HG02973 (cell line): ENCODE measurements at regions not wholly inside any gene's neighbourhood (a gene's known extent, or its start where the extent isn't known, plus 50 kb on each side); places are given as distances from the start of the nearest gene placed in this dataset.

Experiments used
- ATAC-seq: cut with Tn5 transposase; IDR thresholded peaks from one replicate; pipeline ENCODE4 v1.9.1; 2021; ENCODE audit warnings: moderate library complexity; ENCODE audit not compliant: unreplicated experiment

- no peak for ATAC-seq
Measured at GRCh38 chr6:144797881-144798589, 512.9 kb downstream of the UTRN start.

- ATAC-seq = no peak
Measured at GRCh38 chr6:144804246-144804790, 519.2 kb downstream of the UTRN start.

- no peak for ATAC-seq
Measured at GRCh38 chr6:144805049-144805448, 519.9 kb downstream of the UTRN start.

GRCh38 chr6:144806222-144806621 lies 521.1 kb downstream of the UTRN start:
- no peak for ATAC-seq

- no peak for ATAC-seq
Measured at GRCh38 chr6:144809120-144809519, 524.0 kb downstream of the UTRN start.

GRCh38 chr6:144809969-144810368 lies 524.8 kb downstream of the UTRN start:
- no peak for ATAC-seq

- no peak for ATAC-seq
Measured at GRCh38 chr6:144811140-144811539, 526.0 kb downstream of the UTRN start.

GRCh38 chr6:144816936-144817335 lies 531.8 kb downstream of the UTRN start:
- ATAC-seq = no peak

GRCh38 chr6:144820270-144820669 lies 535.1 kb downstream of the UTRN start:
- no peak for ATAC-seq

GRCh38 chr6:144823131-144823530 lies 538.0 kb downstream of the UTRN start:
- ATAC-seq = no peak

GRCh38 chr6:144824018-144824417 lies 538.9 kb downstream of the UTRN start:
- no peak for ATAC-seq

- no peak for ATAC-seq
Measured at GRCh38 chr6:144834426-144835038, 549.4 kb downstream of the UTRN start.

- ATAC-seq = no peak
Measured at GRCh38 chr6:144835322-144835973, 550.3 kb downstream of the UTRN start.

- ATAC-seq = no peak
Measured at GRCh38 chr6:144840619-144841018, 555.5 kb downstream of the UTRN start.

- ATAC-seq = no peak
Measured at GRCh38 chr6:144843701-144844100, 558.6 kb downstream of the UTRN start.

- no peak for ATAC-seq
Measured at GRCh38 chr6:144844596-144844995, 559.5 kb downstream of the UTRN start.

GRCh38 chr6:144845186-144845585 lies 560.1 kb downstream of the UTRN start:
- no peak for ATAC-seq

GRCh38 chr6:144847916-144848315 lies 562.8 kb downstream of the UTRN start:
- ATAC-seq = no peak

GRCh38 chr6:144849920-144850319 lies 564.8 kb downstream of the UTRN start:
- ATAC-seq = no peak

- no peak for ATAC-seq
Measured at GRCh38 chr6:144853603-144854002, 568.5 kb downstream of the UTRN start.

- no peak for ATAC-seq
Measured at GRCh38 chr6:144854654-144855053, 569.5 kb downstream of the UTRN start.

- no peak for ATAC-seq
Measured at GRCh38 chr6:144855375-144855774, 570.2 kb downstream of the UTRN start.
